Effector CD4-positive, alpha-beta T cell (primary cell): ENCODE measurements at regions not wholly inside any gene's neighbourhood (a gene's known extent, or its start where the extent isn't known, plus 50 kb on each side); places are given as distances from the start of the nearest gene placed in this dataset.

Source experiments
- DNase-seq: peaks from one replicate; pipeline ENCODE4 v3.0.0-alpha.2; 2020

- DNase-seq, result no peak
These were observed 375.2 kb upstream of the MYT1L start for GRCh38 chr2:2706306-2706705.

DNA sequence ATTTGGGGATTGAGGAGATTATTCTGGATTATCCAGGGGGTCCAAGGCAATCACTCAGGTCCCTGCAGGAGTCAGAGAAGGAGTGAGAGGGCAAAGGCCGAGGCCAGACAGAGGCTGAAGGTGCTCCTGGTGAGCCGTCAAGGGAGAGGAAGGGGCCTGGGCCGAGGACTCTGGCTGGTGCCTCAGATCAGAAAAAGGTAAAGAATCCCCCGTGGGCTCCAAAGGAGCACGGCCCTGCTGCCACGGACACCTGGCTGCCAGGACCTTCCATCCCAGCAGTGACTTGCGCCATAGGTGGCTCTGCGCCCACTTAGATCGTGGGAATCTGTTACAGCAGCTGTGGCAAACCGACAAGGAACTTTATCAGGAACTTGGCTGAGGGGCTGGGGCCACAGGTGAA lies 374.8 kb upstream of the MYT1L start:
- no peak for DNase-seq

- no peak for DNase-seq
These were observed 373.5 kb upstream of the MYT1L start for GRCh38 chr2:2704428-2705090.

- DNase-seq, result no peak
These were observed 372.8 kb upstream of the MYT1L start for GRCh38 chr2:2703762-2704427.

- DNase-seq, result no peak
These were observed 372.1 kb upstream of the MYT1L start for GRCh38 chr2:2703172-2703571.

GRCh38 chr2:2702385-2702784 lies 371.3 kb upstream of the MYT1L start:
- no peak for DNase-seq

DNA sequence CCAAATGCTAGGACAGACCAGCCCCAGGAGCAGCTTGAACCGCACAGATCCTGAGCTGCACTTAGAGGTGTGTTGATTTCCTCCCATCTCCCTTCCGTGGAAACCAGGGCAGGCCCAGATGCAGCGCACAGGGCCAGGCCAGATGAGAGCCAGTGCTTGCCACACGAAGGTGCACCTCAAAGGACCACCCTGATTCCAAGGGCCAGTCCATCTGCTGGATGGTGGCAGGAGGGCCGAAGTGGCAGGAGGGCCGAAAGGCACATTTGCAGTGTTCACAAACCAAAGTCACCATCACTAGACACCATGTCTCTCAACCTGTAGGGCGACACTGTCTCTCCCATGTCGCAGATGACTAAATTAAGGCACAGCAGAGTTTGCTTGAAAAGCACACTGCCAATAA lies 370.7 kb upstream of the MYT1L start:
- no peak for DNase-seq

- no peak for DNase-seq
These were observed 370.2 kb upstream of the MYT1L start for GRCh38 chr2:2701176-2701781.

DNA sequence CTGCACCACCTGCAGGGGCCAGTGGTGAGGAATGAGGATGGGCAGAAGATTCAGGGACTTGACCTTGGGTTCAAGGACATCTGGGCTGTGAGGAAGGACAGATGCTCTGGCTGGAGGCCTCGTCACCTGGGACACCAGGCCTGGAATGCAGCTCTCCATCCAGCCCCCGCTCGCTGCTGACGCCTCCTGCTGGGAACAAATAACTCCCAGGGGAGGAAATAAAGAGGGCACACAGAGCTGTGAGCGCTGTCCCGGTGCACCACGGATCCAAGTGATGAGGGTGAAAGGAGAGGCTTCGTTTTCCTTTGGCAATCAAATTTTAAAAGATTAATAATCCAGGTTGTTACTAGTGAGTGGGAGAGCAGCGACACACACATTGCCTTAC lies 368.0 kb upstream of the MYT1L start:
- no peak for DNase-seq

DNA sequence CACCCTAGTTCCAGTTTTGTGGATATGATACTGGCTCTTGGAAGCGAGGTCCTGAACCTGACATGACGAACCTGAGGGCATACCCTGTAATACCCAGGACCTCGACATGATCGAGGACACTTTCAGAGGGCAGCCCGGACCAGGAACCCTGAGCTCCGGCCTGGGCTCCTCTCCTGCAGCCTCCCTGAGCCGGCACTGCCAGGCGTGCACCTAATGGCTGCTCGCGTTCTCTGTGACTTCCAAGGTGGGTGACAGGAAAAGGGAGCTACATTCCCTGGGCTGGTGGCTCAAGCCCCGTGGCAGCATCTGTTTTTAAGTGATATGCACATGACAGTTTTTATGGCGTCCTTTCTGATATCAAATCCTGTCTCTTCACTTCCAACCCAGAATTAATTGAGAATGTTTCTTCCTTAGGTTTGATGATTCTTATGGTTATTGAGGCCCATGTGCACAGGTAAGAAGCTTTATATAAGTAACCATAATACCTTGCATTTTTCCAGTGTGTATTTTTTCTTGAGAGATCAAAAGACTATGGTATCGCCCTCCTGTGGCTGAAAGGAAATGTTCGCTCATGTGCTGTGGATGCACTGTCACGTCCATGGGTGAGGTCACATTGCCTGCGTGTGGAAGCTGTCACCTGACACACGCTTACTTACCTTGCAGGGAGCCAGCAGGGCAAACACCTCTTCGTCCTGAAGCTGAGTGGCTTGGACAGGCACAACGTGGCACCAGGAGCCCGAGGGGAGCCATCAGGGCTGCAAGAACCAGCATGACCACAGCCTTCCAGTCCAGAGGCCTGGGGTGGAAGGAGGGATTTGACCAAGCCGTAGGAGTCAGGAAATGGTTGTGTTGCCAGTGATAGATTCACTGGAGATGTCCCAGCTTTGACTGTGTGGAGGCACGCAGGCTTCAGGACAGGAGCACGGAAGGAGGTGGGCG lies 367.4 kb upstream of the MYT1L start:
- no peak for DNase-seq

DNA sequence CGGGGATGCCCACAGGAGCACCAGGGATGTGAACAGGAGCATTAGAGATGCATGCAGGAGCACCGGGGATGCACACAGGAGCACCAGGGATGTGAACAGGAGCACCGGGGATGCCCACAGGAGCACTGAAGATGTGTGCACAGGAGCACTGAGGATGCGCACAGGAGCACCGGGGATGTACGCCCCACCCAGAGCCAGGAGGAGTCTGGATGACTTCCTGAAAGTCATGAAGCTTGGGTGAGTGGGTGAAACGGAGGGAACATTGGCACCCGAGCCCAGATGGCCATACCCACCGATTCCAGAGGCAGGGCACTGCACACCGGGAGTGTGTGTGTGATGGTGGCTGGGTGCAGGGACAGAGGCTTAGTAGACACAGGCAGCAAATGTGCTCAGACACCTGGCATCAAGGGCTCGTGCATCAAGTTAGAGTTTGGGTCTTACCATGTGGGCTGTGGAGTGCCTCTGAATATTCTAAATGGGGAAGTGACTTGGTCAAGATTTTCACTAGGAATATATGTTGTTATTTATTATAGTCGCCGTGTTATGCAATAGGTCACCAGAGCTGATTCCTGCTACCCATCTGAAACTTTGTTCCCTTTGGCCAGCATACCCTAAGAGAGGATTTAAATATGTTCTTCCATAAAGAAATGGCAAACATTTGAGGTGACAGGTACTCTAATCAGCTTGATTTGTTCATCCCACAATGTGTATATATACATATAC lies 365.8 kb upstream of the MYT1L start:
- DNase-seq, result no peak

- DNase-seq, result no peak
These were observed 365.2 kb upstream of the MYT1L start for GRCh38 chr2:2696325-2696724.

DNA sequence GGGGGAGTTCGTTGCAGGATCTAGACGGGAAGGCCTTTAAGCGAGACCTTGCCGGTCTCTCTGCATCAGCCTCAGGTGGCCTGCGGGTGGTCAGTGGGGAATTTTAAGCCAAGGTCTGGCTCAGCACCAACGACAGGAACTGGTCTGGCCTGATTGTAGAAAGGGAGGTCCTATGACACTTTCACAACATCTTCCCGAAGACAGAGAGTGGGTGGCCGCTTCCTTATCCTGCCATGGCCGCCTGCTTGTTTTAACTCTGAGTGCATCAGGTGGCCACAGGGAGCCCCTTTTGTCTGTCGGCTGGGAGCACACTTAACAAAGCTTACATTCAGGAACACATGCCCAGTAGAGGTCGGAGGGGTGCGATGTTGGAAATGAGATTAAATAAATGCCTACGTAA lies 363.7 kb upstream of the MYT1L start:
- no peak for DNase-seq

- DNase-seq, result no peak
These were observed 361.7 kb upstream of the MYT1L start for GRCh38 chr2:2692599-2693389.

- DNase-seq, result no peak
These were observed 360.3 kb upstream of the MYT1L start for GRCh38 chr2:2691419-2691818.

- no peak for DNase-seq
These were observed 359.9 kb upstream of the MYT1L start for GRCh38 chr2:2690985-2691384.

DNA sequence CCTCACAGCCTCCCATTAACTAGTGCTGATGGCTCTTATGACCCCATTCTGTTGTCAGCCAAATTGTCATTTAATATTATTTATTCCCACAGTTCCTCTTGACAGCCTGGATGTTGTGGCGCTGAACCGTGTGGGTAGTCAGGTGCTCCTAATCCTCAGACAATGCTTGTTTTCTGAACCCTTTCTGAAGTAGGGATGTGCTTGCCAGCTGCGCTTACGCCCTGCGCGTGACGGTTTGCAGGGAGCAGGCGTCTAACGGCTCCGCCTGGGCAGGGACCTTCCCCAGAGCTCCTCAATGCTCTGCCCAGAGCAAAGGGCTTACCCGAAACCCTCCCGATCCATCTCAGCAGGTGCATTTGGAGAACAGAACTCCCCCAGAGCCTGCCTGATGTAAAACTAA lies 358.2 kb upstream of the MYT1L start:
- no peak for DNase-seq

GRCh38 chr2:2688254-2688653 lies 357.2 kb upstream of the MYT1L start:
- no peak for DNase-seq

DNA sequence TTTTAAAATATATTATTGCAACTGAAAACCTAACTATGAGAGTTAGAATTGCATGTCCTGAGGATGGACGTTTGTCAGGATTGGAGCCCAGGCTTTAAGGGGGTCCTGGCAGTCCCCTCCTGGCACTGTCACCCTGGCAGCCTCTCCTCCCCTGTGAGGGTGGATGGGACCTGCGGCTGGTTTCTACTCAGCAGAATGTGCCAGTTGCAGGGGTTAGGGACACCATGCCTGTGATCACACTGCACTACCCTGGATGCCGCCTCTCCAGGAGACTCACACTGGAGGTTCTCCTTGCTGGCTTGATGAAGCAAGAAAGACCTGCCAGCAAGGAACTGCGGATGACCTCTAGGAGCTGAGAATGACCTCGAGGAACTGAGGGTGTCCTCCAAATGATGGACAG lies 356.7 kb upstream of the MYT1L start:
- DNase-seq, result no peak

- DNase-seq, result no peak
These were observed 355.1 kb upstream of the MYT1L start for GRCh38 chr2:2686222-2686621.

- DNase-seq, result no peak
These were observed 352.6 kb upstream of the MYT1L start for GRCh38 chr2:2683606-2684224.
